ENCODE measurements at regions not wholly inside any gene's neighbourhood (a gene's known extent, or its start where the extent isn't known, plus 50 kb on each side); places are given as distances from the start of the nearest gene placed in this dataset.

DNA sequence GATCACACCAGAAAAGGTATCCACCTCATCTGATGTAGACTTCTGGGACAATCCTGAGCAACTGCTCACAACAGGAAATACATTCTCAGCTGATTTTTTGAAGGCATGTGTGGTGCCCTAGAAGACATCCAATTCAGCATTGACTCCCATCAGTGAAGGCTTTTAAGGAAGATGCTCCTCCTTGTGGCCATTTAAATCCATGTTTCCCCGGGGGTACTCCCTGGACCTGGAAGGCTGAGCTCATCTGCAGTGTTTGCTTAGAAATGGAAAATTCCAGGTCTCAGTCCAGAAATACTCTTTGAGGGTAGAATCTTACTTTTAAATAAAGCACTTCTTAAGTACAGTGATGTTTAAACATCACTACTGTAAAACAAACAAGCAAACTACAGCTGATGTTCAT, 195.5 kb upstream of the PDE10A start (continued):
- TF ChIP-seq JUNB (IDR thresholded peaks at IDR 0.05; ENCODE audit: unreplicated experiment), result no peak

DNA sequence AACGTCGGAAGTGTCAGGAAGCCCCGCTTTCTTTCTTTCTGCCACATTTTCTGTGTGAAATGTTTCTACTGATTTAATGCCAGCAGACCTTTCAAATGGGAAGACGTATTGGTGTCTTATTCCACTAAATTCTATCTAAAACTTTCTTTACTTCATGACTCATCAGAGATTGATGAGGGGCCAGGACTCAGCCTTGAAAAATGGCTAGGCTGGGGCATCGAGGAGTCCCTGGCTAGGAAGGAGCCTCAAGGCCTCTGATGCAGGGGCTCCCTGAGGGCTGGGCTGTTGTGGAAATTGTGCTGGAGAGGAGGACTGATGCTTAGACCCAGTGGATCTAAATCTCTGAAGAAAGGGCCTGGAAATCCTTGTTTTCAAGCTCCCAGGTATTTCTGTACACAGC, 192.8 kb upstream of the PDE10A start:
- Histone ChIP-seq H3K36me3 (ENCODE audit: insufficient read depth) (no peaks in the 10 kb centered on the region), H3K27ac (ENCODE audit: low read depth) (no peak overlapping the region), H3K4me2 (no peak overlapping the region), H3K4me1 (ENCODE audit: insufficient read depth) (peaks cover 5% of the 10 kb centered on the region; the same call in 1 of the 2 replicates), H2AFZ (no peak overlapping the region), H3F3A (replicated peaks; ENCODE audit: low read depth) (no peaks in the 10 kb centered on the region), H3K9me2 (ENCODE audit: insufficient read depth) (no peaks in the 10 kb centered on the region), H3K4me3 (no peak overlapping the region), H4K20me1 (replicated peaks; ENCODE audit: insufficient read depth) (no peaks in the 10 kb centered on the region), H3K79me2 (replicated peaks; ENCODE audit: insufficient read depth) (no peaks in the 10 kb centered on the region), H3K27me3 (ENCODE audit: insufficient read depth) (peaks cover 55% of the 10 kb centered on the region)
- Mint-ChIP-seq H3K4me3 (no peak overlapping the region), H3K27me3 (ENCODE audit: insufficient read depth, low read depth, poor library complexity) (peaks cover 27% of the 10 kb centered on the region), H3K4me1 (peaks cover 23% of the 10 kb centered on the region), H3K9me3 (no peaks in the 10 kb centered on the region), H3K27ac (no peak overlapping the region), H3K36me3 (ENCODE audit: low read depth) (no peaks in the 10 kb centered on the region)
- DNase-seq (ENCODE audit: low spot score) (no peak), ATAC-seq (no peak)
- TF ChIP-seq CREB1 (CRISPR knock-in tag; IDR thresholded peaks at IDR 0.05; ENCODE audit: low read depth) (no peak), EZH2 (IDR thresholded peaks at IDR 0.05; ENCODE audit: low read depth, unreplicated experiment) (no peak), ZNF331 (CRISPR knock-in tag; IDR thresholded peaks at IDR 0.05; ENCODE audit: low read depth) (no peak), JUNB (IDR thresholded peaks at IDR 0.05; ENCODE audit: unreplicated experiment) (no peak)
- TF ChIP-seq, protein P1, sequence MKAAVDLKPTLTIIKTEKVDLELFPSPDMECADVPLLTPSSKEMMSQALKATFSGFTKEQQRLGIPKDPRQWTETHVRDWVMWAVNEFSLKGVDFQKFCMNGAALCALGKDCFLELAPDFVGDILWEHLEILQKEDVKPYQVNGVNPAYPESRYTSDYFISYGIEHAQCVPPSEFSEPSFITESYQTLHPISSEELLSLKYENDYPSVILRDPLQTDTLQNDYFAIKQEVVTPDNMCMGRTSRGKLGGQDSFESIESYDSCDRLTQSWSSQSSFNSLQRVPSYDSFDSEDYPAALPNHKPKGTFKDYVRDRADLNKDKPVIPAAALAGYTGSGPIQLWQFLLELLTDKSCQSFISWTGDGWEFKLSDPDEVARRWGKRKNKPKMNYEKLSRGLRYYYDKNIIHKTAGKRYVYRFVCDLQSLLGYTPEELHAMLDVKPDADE (IDR thresholded peaks at IDR 0.05), result no peak
- TF ChIP-seq, protein P2, sequence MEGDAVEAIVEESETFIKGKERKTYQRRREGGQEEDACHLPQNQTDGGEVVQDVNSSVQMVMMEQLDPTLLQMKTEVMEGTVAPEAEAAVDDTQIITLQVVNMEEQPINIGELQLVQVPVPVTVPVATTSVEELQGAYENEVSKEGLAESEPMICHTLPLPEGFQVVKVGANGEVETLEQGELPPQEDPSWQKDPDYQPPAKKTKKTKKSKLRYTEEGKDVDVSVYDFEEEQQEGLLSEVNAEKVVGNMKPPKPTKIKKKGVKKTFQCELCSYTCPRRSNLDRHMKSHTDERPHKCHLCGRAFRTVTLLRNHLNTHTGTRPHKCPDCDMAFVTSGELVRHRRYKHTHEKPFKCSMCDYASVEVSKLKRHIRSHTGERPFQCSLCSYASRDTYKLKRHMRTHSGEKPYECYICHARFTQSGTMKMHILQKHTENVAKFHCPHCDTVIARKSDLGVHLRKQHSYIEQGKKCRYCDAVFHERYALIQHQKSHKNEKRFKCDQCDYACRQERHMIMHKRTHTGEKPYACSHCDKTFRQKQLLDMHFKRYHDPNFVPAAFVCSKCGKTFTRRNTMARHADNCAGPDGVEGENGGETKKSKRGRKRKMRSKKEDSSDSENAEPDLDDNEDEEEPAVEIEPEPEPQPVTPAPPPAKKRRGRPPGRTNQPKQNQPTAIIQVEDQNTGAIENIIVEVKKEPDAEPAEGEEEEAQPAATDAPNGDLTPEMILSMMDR (conservative IDR thresholded peaks at IDR 0.05; ENCODE audit: low read depth in 2 of 2), result no peak
- TF ChIP-seq, protein P3, sequence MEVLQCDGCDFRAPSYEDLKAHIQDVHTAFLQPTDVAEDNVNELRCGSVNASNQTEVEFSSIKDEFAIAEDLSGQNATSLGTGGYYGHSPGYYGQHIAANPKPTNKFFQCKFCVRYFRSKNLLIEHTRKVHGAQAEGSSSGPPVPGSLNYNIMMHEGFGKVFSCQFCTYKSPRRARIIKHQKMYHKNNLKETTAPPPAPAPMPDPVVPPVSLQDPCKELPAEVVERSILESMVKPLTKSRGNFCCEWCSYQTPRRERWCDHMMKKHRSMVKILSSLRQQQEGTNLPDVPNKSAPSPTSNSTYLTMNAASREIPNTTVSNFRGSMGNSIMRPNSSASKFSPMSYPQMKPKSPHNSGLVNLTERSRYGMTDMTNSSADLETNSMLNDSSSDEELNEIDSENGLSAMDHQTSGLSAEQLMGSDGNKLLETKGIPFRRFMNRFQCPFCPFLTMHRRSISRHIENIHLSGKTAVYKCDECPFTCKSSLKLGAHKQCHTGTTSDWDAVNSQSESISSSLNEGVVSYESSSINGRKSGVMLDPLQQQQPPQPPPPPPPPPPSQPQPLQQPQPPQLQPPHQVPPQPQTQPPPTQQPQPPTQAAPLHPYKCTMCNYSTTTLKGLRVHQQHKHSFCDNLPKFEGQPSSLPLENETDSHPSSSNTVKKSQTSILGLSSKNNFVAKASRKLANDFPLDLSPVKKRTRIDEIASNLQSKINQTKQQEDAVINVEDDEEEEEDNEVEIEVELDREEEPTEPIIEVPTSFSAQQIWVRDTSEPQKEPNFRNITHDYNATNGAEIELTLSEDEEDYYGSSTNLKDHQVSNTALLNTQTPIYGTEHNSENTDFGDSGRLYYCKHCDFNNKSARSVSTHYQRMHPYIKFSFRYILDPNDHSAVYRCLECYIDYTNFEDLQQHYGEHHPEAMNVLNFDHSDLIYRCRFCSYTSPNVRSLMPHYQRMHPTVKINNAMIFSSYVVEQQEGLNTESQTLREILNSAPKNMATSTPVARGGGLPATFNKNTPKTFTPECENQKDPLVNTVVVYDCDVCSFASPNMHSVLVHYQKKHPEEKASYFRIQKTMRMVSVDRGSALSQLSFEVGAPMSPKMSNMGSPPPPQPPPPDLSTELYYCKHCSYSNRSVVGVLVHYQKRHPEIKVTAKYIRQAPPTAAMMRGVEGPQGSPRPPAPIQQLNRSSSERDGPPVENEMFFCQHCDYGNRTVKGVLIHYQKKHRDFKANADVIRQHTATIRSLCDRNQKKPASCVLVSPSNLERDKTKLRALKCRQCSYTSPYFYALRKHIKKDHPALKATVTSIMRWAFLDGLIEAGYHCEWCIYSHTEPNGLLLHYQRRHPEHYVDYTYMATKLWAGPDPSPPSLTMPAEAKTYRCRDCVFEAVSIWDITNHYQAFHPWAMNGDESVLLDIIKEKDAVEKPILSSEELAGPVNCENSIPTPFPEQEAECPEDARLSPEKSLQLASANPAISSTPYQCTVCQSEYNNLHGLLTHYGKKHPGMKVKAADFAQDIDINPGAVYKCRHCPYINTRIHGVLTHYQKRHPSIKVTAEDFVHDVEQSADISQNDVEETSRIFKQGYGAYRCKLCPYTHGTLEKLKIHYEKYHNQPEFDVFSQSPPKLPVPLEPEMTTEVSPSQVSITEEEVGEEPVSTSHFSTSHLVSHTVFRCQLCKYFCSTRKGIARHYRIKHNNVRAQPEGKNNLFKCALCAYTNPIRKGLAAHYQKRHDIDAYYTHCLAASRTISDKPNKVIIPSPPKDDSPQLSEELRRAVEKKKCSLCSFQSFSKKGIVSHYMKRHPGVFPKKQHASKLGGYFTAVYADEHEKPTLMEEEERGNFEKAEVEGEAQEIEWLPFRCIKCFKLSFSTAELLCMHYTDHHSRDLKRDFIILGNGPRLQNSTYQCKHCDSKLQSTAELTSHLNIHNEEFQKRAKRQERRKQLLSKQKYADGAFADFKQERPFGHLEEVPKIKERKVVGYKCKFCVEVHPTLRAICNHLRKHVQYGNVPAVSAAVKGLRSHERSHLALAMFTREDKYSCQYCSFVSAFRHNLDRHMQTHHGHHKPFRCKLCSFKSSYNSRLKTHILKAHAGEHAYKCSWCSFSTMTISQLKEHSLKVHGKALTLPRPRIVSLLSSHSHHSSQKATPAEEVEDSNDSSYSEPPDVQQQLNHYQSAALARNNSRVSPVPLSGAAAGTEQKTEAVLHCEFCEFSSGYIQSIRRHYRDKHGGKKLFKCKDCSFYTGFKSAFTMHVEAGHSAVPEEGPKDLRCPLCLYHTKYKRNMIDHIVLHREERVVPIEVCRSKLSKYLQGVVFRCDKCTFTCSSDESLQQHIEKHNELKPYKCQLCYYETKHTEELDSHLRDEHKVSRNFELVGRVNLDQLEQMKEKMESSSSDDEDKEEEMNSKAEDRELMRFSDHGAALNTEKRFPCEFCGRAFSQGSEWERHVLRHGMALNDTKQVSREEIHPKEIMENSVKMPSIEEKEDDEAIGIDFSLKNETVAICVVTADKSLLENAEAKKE (CRISPR knock-in tag; IDR thresholded peaks at IDR 0.05), result no peak
- TF ChIP-seq, protein P4, sequence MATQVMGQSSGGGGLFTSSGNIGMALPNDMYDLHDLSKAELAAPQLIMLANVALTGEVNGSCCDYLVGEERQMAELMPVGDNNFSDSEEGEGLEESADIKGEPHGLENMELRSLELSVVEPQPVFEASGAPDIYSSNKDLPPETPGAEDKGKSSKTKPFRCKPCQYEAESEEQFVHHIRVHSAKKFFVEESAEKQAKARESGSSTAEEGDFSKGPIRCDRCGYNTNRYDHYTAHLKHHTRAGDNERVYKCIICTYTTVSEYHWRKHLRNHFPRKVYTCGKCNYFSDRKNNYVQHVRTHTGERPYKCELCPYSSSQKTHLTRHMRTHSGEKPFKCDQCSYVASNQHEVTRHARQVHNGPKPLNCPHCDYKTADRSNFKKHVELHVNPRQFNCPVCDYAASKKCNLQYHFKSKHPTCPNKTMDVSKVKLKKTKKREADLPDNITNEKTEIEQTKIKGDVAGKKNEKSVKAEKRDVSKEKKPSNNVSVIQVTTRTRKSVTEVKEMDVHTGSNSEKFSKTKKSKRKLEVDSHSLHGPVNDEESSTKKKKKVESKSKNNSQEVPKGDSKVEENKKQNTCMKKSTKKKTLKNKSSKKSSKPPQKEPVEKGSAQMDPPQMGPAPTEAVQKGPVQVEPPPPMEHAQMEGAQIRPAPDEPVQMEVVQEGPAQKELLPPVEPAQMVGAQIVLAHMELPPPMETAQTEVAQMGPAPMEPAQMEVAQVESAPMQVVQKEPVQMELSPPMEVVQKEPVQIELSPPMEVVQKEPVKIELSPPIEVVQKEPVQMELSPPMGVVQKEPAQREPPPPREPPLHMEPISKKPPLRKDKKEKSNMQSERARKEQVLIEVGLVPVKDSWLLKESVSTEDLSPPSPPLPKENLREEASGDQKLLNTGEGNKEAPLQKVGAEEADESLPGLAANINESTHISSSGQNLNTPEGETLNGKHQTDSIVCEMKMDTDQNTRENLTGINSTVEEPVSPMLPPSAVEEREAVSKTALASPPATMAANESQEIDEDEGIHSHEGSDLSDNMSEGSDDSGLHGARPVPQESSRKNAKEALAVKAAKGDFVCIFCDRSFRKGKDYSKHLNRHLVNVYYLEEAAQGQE (IDR thresholded peaks at IDR 0.05; ENCODE audit: unreplicated experiment), result no peak

All from GM23338 (cell line).